GM18520 (cell line): ENCODE measurements at regions not wholly inside any gene's neighbourhood (a gene's known extent, or its start where the extent isn't known, plus 50 kb on each side); places are given as distances from the start of the nearest gene placed in this dataset.

Experiments used
- ATAC-seq: cut with Tn5 transposase; IDR thresholded peaks from one replicate; pipeline ENCODE4 v1.9.1; 2021; ENCODE audit not compliant: unreplicated experiment

GRCh38 chr5:77846422-77847128 lies 70.4 kb upstream of the TBCA start:
- ATAC-seq = no peak

- no peak for ATAC-seq
Measured at GRCh38 chr5:77845324-77845646, 69.1 kb upstream of the TBCA start.

- no peak for ATAC-seq
Measured at GRCh38 chr5:77844623-77845323, 68.6 kb upstream of the TBCA start.

DNA sequence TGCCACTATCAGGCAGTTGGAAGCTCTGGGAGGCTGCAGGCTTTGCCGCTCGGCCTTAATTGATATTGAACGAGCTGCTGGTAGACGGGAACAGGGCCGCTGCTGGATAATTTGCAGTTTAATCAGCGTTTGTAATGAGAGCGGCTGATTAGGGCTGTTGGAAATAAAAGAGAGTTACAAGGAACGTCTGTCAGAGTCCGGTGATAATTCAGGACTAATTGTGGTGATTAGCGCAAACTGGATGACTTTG lies 68.2 kb upstream of the TBCA start:
- no peak for ATAC-seq

DNA sequence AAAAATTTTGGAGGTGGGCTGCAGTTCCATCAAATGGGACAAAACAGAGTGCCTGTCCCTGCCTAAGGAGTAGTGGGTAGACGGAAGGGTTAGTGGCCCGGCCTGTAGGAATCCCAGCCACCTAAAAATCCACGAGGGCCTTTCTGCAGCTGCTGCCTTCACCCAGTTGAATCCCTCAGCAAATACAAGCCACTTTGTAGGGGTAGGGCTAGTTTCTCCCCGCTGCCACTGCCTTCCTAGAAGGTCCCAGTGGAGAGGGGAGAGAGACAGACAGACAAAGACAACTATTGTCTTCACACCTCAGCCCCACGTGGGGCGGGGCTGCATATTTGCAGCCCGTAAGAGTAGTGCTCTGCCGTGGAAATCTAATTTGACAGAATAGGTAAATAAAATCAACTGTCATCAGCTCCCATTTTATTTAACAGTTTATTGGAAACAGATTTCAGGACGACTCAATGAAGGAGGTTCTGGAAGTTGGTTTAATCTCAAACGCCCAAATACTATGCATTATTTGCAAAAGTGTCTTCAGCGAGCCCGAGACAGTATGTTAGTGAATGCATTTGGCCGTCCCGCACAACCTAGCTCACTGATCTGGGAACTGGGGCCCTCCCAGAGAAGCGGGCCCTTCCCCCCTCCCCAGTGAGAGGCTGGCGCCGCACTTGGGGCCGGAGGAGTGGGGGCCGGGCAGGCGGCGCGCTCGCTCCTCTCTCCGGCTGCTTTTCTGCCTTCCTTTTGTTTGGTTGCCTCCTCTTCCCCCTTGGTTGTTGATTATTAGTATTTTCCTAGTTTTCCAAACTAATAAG lies 67.6 kb upstream of the TBCA start:
- ATAC-seq = no peak

- no peak for ATAC-seq
Measured at GRCh38 chr5:77842243-77842642, 66.1 kb upstream of the TBCA start.

DNA sequence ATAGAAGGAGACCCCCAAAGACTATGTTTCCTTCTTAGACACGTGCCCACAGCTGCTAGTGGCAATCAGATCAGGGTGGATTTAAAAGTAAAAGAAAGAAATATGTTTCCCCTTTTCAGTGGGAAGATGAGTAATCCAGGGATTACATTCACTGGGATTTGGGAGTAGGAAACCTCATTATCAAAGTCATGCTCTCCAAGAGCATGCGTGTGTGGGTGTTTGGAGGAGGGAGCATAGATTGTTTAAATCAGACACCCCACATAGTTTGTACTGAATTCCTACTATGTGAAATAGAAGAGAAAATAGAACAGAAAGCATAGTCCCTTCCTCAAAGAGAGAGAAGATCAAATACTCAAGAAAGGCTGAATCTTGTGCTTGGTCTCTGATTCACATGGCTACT lies 65.5 kb upstream of the TBCA start:
- ATAC-seq = no peak

DNA sequence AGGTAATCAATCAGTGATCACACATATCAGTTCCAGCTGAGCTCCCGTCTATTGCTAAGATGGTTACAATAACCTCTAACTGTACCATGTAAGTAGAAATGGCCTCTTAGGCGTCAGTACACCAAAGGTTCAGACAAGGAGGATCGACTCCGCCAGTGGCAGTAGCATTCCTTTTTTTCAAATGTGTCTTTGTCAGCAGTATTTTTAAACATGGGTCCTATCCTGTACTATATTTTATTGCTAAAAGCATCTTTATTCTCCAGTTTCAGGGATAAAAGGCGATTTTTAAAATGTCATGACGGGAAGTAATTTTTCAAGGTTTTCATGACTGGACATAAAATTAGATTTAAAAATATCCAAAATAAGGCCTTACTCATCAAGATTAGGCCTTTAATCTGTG lies 64.8 kb upstream of the TBCA start:
- ATAC-seq = no peak

DNA sequence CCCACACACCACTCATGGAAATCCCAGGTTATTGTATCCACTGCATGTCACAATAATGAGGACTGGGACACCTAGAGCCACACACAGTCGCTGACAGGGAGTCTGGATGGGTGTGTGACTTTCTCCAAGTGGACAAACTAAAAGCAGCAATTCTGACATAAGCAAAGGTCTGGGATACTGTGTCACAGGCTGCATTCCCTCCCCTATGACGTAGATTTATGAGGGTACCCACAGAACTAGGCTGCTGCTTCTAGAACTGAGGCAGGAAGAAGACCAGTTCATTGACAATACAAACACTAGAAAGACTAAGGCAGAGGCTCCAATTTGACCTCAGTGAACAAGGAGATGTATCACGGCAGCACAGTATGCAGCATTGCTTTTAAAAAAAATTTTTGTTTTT lies 63.6 kb upstream of the TBCA start:
- ATAC-seq = no peak

- no peak for ATAC-seq
Measured at GRCh38 chr5:77832938-77833337, 56.8 kb upstream of the TBCA start.

- ATAC-seq = no peak
Measured at GRCh38 chr5:77832166-77832770, 56.1 kb upstream of the TBCA start.

GRCh38 chr5:77828445-77828844 lies 52.3 kb upstream of the TBCA start:
- no peak for ATAC-seq
